Mesothelial cell of epicardium (in vitro differentiated cells): ENCODE measurements at regions not wholly inside any gene's neighbourhood (a gene's known extent, or its start where the extent isn't known, plus 50 kb on each side); places are given as distances from the start of the nearest gene placed in this dataset.

ENCODE experiments used
- DNase-seq, 2 experiments: peaks; one replicate each; pipeline ENCODE4 v3.0.0; 2021; ENCODE audit warnings: low spot score in 2 of 2; ENCODE audit not compliant: unreplicated experiment in 2 of 2
- H3K27ac Mint-ChIP-seq: 2 replicates; pipeline ENCODE4 v1.8.0; 2021; ENCODE audit warnings: mixed read lengths
- H3K27me3 Mint-ChIP-seq: 2 replicates; pipeline ENCODE4 v1.8.0; 2021; ENCODE audit warnings: low read depth, mixed read lengths
- H3K36me3 Mint-ChIP-seq: 2 replicates; pipeline ENCODE4 v1.8.0; 2021; ENCODE audit warnings: mixed read lengths
- H3K4me1 Mint-ChIP-seq: 2 replicates; pipeline ENCODE4 v1.8.0; 2021; ENCODE audit warnings: mixed read lengths
- H3K4me3 Mint-ChIP-seq: 2 replicates; pipeline ENCODE4 v1.8.0; 2021; ENCODE audit warnings: mild to moderate bottlenecking, moderate library complexity, mixed read lengths
- H3K9me3 Mint-ChIP-seq: 2 replicates; pipeline ENCODE4 v1.8.0; 2021; ENCODE audit warnings: mixed read lengths
- TF ChIP-seq, protein P1 (sequence below): fragments of 200-600 bp; sonication (generic); IDR thresholded peaks from one replicate; pipeline ENCODE4 v1.5.0; 2021; ENCODE audit warnings: antibody characterized with exemption; ENCODE audit not compliant: unreplicated experiment

DNA sequence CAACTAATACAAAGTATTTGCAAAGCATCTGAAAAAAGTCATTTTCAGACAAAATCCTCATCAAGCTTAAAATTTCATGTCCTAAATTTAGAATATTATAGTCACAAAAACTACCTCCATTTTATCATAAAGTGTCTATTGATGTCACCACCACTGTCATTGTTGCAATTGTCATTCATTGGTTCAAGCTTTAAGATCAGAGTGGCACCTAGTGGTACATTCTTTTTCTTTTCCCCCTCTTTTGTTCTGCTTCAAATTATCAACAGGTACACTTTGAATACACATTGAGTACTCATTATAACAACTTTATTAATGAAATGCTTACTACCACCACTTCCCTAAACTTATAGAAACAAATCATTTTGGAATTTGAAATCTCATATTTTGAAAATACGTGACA is 379.8 kb downstream of the SEC23A start:
- no peaks in the 10 kb centered on the region for H3K27me3 Mint-ChIP-seq
- H3K9me3 Mint-ChIP-seq = no peaks in the 10 kb centered on the region
- H3K27ac Mint-ChIP-seq = no peak overlapping the region
- no peak for DNase-seq
- no peaks in the 10 kb centered on the region for H3K36me3 Mint-ChIP-seq
- TF ChIP-seq, protein P1, sequence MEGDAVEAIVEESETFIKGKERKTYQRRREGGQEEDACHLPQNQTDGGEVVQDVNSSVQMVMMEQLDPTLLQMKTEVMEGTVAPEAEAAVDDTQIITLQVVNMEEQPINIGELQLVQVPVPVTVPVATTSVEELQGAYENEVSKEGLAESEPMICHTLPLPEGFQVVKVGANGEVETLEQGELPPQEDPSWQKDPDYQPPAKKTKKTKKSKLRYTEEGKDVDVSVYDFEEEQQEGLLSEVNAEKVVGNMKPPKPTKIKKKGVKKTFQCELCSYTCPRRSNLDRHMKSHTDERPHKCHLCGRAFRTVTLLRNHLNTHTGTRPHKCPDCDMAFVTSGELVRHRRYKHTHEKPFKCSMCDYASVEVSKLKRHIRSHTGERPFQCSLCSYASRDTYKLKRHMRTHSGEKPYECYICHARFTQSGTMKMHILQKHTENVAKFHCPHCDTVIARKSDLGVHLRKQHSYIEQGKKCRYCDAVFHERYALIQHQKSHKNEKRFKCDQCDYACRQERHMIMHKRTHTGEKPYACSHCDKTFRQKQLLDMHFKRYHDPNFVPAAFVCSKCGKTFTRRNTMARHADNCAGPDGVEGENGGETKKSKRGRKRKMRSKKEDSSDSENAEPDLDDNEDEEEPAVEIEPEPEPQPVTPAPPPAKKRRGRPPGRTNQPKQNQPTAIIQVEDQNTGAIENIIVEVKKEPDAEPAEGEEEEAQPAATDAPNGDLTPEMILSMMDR = no peak
- H3K4me1 Mint-ChIP-seq = peaks cover 13% of the 10 kb centered on the region
- H3K4me3 Mint-ChIP-seq = no peak overlapping the region

DNA sequence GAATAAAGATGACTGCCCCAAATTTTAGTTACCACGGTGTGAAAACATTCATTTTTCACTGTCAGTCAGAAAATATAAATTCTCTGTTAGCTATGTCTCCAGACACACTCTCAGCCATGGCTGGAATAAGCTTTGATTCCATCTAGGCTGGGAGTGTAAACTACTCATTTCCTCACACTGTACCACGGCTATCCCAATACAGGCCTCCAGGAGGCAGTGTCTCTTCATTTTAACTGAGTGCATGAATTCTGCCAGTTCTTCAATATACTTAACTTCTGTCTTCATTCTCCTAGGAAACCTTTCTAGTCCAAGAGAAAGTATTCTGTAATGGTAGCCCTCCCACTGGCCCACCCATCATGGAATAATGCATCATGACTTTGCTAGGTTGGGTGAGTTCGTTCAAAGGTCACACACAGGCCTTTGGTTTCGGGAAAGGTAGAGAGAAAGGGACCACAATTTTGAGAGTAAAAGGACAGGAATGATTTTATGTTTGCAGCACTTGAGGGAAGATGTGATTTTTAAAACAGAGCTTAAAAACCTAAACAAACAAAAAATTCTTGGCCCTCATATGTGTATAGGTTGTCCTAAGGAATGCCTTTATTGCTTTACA is 381.1 kb downstream of the SEC23A start:
- H3K4me3 Mint-ChIP-seq = no peak overlapping the region
- peaks cover 13% of the 10 kb centered on the region for H3K4me1 Mint-ChIP-seq

DNA sequence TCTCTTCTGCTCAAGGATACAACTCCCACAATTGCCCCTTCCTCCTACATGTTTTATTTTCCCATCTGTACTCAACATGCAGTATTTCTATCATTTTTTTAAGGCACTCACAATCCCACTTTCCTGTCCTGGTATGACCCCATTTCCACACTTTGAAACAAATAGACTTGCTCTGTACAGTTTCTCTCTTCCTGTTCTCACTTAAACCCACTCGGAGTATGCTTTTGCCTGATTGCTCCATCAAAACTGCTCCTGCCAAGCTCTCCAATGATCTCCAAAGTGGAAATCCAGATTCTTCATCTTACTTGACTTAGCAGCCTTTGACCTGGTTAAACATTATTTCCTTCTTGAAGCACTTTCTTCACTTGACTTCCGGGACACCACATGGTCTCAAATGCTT is 384.5 kb downstream of the SEC23A start:
- no peak overlapping the region for H3K27ac Mint-ChIP-seq

More for the DNA sequence above, 381.1 kb downstream of the SEC23A start:
- no peaks in the 10 kb centered on the region for H3K36me3 Mint-ChIP-seq
- no peaks in the 10 kb centered on the region for H3K27me3 Mint-ChIP-seq
- H3K9me3 Mint-ChIP-seq = no peaks in the 10 kb centered on the region
- H3K27ac Mint-ChIP-seq = no peak overlapping the region
- TF ChIP-seq, protein P1 = peak; percentile 68
- DNase-seq = peak in 1 of 2 experiments; percentile 73

DNA sequence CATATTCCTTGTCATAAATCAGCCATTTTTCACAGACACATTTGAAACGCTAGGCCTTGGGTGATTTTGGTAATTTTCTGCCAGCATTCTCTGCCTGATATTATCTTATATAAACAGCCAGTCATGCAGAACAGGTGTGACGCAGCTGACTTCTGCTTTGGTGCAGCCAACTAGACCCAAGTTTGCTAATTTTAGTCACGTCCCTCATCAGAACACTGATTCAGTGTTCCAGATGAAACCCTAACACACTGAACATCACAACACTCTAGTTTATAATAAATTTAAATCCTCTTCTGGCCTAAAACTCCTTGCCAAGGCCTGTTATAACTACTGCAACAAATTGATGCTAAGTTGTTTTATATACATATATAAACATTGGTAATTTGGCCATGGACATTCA is 386.1 kb downstream of the SEC23A start:
- no peaks in the 10 kb centered on the region for H3K9me3 Mint-ChIP-seq
- no peak overlapping the region for H3K4me3 Mint-ChIP-seq
- H3K27me3 Mint-ChIP-seq = no peaks in the 10 kb centered on the region
- H3K4me1 Mint-ChIP-seq = peaks cover under 1% of the 10 kb centered on the region
- TF ChIP-seq, protein P1 = no peak
- no peak for DNase-seq
- no peak overlapping the region for H3K27ac Mint-ChIP-seq
- H3K36me3 Mint-ChIP-seq = no peaks in the 10 kb centered on the region

More for the DNA sequence above, 384.5 kb downstream of the SEC23A start:
- TF ChIP-seq, protein P1 = no peak
- Mint-ChIP-seq H3K4me3 (no peak overlapping the region), H3K9me3 (no peaks in the 10 kb centered on the region), H3K27me3 (no peaks in the 10 kb centered on the region), H3K4me1 (peaks cover 4% of the 10 kb centered on the region), H3K36me3 (no peaks in the 10 kb centered on the region)
- DNase-seq = no peak

DNA sequence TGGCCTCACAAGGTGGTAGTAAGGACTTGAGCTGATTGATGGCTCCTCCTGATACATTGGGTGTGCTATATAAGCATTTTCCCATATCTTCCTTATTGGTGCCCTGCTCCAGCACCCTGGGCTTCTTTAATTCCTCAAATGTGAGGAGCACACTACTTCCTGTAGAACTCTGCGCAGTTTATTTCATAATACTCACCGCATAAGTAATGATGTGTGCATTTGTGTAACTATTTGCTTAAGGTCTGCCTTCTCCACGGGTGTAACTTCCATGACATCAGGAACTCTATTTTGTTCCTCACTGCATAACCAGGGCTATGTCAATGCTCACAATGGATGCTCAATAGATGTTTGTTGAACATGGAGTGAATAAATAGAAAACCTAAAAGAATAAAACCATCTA is 392.2 kb downstream of the SEC23A start:
- Mint-ChIP-seq H3K27ac (no peak overlapping the region), H3K36me3 (no peaks in the 10 kb centered on the region), H3K27me3 (no peaks in the 10 kb centered on the region), H3K9me3 (no peaks in the 10 kb centered on the region), H3K4me1 (peaks cover 4% of the 10 kb centered on the region), H3K4me3 (no peak overlapping the region)
- TF ChIP-seq, protein P1 = no peak
- no peak for DNase-seq

DNA sequence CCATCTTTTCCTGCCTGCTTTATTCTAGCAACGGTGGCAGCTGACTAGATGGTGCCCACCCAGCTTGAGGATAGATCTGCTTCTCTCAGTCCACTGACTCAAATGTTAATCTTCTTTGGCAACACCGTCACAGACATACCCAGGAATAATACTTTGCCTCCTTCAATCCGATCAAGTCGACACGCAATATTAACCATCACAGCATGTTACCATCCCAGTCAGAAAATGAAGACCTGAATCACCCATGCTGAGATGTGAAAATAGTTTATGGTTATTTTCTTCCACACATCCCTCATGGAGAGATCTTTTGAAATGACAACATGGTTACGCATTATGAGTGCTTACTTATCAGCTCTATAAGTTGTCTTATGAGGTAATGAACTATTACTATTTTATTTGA is 392.8 kb downstream of the SEC23A start:
- no peak for DNase-seq
- Mint-ChIP-seq H3K9me3 (no peaks in the 10 kb centered on the region), H3K4me3 (no peak overlapping the region), H3K4me1 (peaks cover 5% of the 10 kb centered on the region), H3K27ac (no peak overlapping the region), H3K36me3 (no peaks in the 10 kb centered on the region), H3K27me3 (no peaks in the 10 kb centered on the region)
- TF ChIP-seq, protein P1 = no peak
